COLO668 (cell line): ENCODE measurements at regions not wholly inside any gene's neighbourhood (a gene's known extent, or its start where the extent isn't known, plus 50 kb on each side); places are given as distances from the start of the nearest gene placed in this dataset.
"Not testable (repeated sequence)": the region's sequence is repeated elsewhere in the genome, so short reads cannot be mapped to it uniquely, and the experiment has no call there.

Source experiments
- DNase-seq: peaks from one replicate; lab custom pipeline; 2025; ENCODE audit not compliant: unreplicated experiment; lab: John Stamatoyannopoulos, UW

DNA sequence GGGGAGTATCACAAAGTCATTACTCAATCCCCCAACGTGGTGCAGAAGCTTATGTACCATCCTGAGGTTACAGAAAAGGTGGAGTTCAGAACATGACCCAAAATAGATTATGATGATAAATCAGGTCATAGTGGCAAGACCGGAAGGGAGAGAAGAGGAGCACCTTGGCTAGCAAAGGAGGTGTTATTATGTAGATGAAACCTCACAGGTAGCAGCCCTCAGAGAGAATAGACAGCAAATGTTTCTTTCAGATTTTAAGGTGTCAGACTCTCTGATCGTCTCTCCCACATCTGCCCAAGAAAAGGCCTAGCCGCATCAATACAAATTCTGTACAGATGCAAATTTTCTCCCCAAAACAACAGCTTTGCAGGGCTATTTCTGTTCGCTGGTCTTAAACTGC, 88.3 kb upstream of the SEMA3D start:
- no peak for DNase-seq

DNA sequence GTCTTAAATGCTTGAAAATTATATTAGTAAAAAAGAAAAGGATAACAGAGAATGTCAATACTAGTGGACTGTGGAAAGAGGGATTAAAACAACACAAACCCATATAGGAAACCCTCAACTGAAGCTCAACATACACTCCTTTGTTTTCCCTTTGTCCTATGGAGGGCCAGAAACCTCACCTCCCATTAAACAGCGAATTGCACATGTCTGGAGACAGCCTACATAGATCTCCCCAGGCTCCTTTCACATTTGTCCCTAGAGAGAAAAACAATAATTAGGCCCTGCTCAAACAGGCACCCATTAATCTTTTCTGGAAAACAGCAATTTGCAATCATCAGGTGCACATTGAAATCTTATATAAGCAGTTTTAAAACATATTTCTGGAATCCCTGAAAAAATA, 87.6 kb upstream of the SEMA3D start:
- no peak for DNase-seq

DNA sequence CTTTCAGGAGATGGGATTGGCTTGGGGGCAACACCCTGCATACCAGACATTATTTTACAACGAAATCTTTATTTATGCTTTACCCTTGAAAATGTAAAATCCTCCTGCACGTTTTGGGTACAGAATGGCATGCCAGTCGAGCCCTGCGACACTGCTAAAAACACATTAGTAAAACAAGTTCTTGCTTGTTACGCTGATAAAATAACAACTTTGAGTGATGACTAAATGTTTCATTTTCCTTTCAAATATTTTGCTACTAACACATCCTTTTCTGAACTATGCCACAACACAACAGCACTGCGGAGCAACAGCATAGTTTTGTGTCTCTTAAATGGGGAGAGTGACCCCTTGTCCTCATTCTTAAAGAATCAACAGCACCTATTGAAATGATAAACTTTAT, 76.0 kb upstream of the SEMA3D start:
- no peak for DNase-seq

DNA sequence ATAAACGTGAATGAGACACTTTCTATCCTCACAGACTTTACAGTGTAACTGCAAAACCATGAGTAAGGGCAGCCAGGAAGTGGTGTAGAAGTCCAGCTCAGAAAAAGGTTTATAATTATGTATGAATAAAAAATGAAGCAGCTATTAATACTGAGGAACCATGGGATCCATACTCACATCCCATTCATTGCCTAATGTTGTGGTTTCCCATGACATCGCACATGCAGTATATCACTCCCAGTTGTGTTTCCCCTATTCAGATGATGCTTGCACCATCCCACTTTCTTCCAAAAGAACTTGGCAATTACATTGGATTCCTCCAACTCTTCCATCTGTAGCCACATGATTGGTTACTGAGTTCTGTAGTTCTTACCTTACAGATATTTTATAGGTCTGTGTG, 74.5 kb upstream of the SEMA3D start:
- no peak for DNase-seq

DNA sequence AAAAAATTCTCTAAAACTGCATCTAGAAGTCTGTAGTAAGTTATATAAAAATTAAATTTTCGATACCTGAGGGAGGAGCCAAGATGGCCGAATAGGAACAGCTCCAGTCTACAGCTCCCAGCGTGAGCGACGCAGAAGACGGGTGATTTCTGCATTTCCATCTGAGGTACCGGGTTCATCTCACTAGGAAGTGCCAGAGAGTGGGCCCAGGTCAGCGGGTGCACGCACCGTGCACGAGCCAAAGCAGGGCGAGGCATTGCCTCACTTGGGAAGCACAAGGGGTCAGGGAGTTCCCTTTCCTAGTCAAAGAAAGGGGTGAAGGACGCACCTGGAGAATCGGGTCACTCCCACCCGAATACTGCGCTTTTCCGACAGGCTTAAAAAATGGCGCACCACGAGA, 62.9 kb upstream of the SEMA3D start:
- DNase-seq = not testable (repeated sequence)

DNA sequence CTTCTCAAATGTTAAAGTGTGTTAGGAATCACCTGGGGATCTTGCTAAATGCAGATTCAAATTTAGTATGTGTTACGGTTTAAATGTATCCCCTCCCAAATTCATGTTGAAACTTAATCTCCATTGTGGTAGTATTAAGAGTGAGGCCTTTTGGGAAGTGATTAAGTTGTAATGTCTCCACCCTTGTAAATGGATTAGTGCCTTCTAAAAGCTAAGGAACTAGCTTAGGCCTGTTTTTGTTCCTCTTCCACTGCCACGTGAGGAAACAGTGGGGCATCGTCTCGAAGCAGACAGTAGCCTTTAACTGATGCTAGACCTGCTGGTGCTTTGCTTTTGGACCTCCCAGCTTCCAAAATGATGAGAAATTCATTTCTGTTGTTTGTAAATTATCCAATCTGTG, 52.3 kb upstream of the SEMA3D start:
- no peak for DNase-seq

DNA sequence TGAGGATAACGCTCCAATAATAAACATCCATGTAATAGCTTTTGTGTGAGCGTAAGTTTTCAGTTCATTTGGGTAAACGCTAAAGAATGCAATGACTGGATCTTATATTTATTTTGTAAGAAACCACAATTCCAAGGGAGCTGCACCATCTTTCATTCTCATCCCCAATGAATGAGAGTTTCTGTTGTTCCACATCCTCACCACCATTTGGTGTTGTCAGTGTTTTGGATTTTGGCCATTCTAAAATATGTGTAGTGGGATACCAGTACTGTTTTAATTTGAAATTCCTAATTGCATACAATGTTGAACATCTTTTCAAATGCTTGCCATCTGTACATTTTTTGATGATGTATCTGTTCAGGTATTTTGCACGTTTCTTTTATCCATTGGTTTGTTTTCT, 50.9 kb upstream of the SEMA3D start:
- DNase-seq = no peak
